NCI-H2107 treated with DMSO at 0.1 percent for 48 hours (cell line): ENCODE measurements at regions not wholly inside any gene's neighbourhood (a gene's known extent, or its start where the extent isn't known, plus 50 kb on each side); places are given as distances from the start of the nearest gene placed in this dataset.

Experiments used
- DNase-seq: peaks from one replicate; lab custom pipeline; 2025; ENCODE audit not compliant: unreplicated experiment; lab: John Stamatoyannopoulos, UW

DNA sequence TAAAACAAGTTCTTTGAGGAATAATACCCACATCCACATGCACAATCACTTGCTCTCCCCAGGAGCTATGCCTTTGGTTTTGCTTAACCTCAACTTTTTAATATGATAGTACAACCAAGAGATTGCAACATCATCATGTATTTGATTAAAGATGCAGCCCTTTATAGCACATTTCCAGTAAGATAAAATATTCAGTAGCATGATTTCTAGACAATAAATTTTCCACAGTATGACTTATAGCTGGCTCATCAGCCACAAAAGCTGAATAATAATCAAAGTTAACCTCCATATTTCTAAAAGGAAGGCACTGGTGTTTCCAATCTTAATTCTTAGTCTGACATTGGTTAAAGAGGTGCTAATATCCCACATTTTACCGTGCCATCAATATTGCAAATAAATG is 622.5 kb downstream of the TBL1XR1 start:
- DNase-seq: no peak

DNA sequence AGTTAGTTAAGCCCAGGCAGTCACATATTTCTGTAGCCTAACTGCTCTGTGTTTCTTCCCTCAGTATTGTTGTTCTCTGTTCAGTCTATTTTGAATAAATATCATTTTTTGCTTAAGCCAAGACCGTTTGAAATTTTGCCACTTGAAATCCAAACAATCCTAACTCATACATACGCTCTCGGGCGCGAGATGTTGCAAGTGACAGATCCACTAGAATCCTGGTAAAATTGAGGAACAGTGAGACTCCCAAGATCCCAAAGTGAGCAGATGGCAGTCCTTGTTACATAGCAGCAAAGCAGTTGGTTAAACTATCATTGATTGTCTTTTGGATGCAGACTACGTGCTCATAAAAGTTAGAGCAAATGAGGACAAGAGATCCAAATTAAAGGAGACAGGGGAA is 625.4 kb downstream of the TBL1XR1 start:
- no peak for DNase-seq

DNA sequence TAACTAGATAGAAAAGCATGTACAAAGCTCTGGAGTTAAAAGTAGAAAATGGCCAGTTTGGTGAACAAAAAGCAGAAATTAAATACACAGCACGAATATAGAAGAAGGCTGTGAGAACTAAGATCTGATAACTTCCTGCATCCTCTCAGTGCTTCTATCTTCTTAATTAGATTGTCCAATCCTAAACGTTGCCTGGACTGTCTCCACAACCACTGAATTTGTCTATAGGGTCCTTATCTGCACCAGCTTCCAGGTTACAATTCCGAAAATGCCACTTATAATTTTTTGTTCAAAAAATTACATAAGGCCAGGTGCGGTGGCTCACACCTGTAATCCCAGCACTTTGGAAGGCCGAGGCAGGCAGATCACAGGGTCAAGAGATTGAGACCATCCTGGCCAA is 626.3 kb downstream of the TBL1XR1 start:
- DNase-seq: no peak

- DNase-seq: no peak
Measured at GRCh38 chr3:176568189-176568588, 629.1 kb downstream of the TBL1XR1 start.

GRCh38 chr3:176566757-176567156 is 630.5 kb downstream of the TBL1XR1 start:
- peak; percentile 42 for DNase-seq

DNA sequence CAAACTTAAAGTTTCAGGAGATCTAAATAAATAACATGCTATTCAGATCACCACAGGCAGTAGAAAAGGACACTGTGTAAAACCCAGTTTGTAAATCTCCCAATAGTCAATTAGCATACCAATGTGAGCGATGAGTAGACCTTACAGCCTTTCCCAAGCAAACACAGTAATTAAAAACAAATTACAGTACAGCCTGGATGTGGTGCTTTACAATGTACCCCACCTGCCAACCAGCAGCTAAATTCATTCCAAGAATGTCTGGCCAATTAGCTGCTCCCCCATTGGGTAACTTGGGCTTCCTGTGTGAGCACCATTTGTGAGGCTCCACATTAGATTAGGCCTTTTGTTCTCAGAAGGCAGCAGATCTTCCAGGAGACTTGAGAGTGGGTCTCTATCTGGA is 635.0 kb downstream of the TBL1XR1 start:
- DNase-seq: no peak

DNA sequence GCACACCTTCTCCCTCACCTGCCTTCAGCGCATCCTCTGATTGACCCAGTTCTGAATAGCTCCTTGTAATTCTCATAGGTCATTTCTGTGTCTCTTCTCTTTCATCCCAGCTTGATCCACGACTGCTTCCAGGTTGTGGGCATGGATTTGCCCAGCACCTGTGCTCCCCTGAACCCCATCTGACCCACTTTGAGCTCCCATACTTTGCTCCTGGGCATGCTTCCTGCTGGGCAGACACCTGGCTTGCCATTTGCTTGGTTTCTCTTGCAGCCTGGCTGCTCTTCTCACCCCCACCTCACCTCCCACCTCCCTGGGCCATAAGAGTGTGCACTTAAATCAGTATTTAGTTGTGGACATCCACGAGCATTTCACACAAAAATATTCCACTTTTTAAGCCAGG is 635.5 kb downstream of the TBL1XR1 start:
- no peak for DNase-seq

GRCh38 chr3:176554791-176555654 is 642.3 kb downstream of the TBL1XR1 start:
- DNase-seq: no peak

DNA sequence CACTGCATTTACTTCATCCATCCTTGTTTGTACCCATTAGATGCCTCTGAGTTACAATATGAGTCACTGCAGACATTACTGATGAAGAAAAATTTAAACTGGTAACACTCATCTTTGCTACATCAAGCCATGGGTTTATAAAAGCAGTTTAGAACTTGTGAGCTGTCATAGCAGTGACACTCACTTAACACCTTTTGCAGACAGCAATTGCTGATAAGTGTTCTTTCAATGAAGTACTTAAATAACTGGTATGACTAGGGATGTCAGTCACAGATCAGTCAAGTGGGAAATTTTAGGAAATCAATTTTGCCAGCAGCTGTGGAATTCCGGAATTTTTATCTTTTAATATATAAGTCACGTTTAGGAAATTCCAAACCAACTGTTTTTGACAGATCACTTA is 643.0 kb downstream of the TBL1XR1 start:
- no peak for DNase-seq

GRCh38 chr3:176526942-176527341 is 670.3 kb downstream of the TBL1XR1 start:
- DNase-seq: no peak

DNA sequence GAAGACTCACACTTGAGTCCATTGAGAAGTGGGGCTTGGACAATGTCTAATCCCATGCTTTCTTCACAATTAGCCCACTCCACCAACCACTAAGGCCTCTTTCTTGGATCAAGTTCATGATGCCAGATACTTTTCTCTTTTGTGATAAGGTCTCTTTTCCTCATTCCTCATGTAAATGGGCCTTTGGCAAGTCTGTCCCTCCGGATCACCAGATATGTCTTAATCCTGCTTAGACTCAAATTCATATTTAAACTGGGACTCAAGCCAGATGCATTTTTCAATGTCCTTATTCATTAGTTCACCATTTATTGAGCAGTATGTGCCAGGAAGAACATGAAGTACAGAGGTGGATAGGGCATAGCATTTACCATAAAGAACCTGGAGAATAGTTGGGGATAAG is 671.1 kb downstream of the TBL1XR1 start:
- peak; percentile 22 for DNase-seq

DNA sequence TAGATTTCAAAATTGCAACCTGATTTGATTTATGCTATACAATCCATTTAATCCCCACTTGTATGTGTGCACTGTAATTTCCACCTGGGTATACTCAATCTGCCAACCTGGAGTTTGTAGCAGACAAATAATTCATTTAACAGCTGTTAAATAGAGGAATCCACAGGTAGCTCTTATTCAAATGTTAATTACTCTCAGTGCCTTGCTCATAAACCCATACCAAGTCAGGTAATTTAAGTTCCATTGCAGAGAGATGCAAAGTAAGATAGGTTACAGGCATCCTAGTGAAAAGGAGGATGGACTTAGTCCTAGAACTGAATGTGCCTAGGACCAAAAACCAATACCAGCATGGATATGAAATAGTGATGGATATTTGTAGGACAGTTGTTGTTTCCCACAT is 674.2 kb downstream of the TBL1XR1 start:
- DNase-seq: no peak

GRCh38 chr3:176522436-176522835 is 674.8 kb downstream of the TBL1XR1 start:
- DNase-seq: no peak

- no peak for DNase-seq
Measured at GRCh38 chr3:176521531-176522175, 675.6 kb downstream of the TBL1XR1 start.

GRCh38 chr3:176514297-176514696 is 683.0 kb downstream of the TBL1XR1 start:
- no peak for DNase-seq

DNA sequence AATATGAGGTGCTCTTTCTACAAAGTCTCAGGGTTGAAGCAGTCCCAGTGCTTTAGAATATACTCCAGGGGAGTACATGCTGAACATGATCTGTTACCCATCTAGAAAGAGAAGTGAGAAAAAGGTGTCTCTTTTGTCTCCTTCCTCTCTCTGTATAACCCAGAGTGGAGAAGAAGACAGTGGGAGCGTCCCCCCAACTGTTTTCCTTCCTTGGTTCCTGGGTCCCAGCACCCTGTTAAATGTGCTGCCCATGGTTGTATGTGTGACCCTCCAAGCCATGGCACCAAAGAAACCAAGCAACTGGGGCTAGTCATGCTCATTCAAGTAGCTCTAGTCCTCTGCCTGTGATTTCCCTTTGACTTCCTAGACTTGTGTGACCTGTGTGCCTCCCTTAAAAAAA is 683.7 kb downstream of the TBL1XR1 start:
- no peak for DNase-seq

DNA sequence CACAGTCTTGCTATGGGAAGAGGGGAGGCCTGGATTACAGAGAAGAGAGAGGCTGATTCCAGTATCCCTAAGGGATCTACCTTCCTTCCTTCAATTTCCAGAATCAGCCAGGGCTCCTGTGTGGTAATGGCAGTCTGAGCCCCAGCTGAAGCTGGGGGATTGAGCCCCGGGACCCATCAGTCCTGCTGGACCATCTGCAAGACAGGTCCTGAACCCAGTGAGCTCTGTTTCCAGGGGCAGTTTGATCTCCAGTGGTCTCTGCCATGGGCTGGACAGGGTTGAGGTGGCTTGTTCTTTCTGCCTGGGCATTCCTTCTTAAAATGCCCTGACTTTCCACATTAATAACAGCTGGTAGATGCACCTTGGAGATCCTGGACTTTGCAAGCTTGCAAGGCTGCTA is 685.2 kb downstream of the TBL1XR1 start:
- DNase-seq: no peak

DNA sequence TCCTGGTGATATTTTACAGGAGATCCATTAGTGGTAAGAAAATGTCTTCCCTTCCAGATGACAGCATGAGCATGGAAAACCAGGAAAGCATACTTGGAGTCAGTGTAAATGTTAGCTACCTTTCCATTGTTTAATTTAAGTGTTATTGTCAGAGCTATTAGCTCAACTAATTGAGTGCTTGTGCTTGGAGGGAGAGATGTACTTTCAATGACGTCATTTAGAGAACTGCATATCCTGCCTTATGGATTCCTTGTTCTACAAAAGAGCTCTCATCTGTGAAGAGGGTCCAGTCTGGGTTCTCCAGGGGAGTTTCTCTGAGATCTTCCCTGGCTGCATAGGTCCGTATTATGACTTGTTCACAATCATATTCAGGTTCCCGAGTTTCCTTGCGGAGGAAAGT is 687.2 kb downstream of the TBL1XR1 start:
- DNase-seq: no peak

DNA sequence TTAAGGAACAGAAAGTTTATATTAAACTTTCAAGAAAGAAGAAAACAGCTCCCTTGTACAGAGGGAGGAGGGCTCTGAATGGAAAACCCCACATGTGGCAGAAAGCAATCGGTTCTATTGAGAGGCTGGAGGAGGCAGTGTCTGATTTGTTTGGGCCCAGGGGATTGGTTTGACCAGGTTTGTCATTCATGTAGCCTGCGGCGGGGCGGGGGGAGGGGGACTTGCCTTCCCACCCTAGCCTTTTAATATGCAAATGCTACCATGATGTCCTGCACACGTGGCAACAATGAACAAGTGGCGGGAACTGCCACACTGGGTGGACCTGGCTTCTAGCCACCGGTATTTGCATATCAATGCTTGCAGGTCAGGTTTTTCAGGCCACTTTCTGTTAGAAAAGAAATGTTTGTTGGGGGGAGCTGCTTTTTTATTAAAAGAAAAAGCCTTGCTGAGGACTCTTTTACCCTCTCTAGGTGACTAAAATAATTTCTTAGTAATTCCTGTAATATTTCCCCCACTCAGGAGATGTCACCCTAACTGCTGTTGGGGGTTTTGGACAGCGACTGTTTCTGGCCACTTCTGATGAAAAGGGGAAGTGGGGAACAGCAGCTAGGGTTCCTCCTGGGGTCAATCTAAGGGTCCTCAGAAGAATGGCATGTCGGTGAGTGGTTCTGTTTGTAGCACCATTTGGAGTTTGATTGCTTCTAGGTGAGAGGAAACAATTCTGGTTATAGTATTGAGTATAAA is 691.2 kb downstream of the TBL1XR1 start:
- DNase-seq: no peak

DNA sequence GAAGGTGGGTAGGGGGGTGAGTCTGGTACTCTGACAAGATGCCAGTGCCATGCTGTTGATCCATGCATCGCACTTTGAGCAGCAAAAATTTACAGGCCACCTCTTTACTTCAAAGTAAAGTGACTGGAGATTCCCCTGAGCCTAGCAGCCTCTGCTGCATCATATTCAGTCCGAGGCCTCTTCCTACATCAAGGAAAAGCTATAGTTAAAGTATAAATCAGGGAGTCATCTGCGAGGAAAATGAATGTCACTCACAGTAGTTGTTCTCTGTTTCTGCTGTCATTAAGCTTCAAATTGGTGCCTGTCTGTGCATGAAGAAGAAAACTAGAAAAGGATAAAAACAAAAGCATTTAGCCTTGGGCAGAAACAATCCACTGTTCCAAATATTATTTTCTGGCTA is 706.2 kb downstream of the TBL1XR1 start:
- no peak for DNase-seq

DNA sequence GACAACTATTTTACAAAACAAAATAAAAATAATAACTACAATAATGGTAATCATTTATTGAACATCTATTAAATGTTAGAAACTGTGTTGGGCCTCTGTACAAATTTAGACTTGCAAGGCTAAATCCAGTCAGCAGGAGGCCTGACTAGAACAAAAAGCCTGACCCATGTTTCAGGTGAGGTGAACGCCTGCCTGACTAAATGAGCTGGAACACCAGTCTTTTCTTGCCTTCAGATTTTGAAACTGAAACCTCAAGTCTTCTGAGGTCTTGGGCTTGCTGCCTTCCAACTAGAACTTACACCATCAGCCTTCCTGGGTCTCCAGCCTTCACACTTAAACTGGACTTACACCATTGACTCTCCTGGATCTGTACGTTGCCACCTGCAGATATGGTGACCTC is 706.9 kb downstream of the TBL1XR1 start:
- DNase-seq: no peak

DNA sequence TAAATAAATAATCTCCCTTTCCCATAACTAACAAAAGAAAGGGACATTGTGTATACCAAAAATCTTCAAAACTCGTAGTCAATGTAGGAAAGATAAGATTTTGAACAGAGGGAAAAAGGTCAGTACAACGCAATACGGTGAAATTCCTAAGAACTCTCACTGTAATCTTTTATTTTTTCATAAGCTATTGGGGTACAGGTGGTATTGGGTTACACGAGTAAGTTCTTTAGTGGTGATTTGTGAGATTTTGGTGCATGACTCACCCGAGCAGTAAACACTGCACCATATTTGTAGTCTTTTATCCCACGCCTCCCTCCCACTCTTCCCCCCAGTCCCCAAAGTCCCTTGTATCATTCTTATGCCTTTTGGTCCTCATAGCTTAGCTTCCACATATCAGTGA is 718.0 kb downstream of the TBL1XR1 start:
- DNase-seq: no peak
